ENCODE measurements at regions not wholly inside any gene's neighbourhood (a gene's known extent, or its start where the extent isn't known, plus 50 kb on each side); places are given as distances from the start of the nearest gene placed in this dataset.
"Not testable (repeated sequence)": the region's sequence is repeated elsewhere in the genome, so short reads cannot be mapped to it uniquely, and the experiment has no call there.

DNA sequence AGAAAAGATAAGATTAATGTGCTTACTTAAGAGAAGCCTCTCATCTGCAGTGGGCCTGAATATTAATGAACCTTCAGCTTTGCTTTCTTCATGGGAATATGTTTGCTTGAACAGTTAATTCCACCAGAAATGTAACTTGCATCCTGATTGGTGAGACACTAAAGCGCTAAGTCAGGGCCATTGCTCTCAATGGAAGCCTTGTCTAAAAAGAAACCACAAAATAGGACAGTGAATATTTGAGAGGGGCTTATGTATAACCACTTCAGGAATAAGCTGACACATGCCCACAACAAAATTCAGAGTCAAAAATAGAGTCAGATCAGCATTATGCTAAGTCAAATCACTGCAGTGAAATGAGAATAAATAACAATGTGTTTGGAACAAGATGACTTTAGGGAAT lies 1125.8 kb downstream of the STIM2 start:
- no peak for DNase-seq

DNA sequence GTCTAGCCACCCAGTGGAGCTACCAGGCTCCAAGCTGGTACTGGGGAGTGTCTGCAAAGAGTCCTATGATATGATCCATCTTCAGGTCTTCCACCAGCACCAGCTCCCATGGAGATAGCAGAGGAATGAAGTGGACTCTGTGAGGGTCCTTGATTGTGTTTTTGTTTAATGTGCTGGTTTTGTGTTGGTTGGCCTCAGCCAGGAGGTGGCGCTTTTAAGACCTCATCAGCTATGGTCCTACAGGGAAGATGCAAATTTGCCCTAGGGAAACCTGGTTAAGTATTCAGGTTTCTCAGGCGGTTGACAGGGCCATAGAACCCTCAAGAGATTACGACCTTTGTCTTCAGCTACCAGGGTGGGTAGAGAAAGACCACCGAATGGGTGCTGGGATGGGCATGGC lies 1141.1 kb downstream of the STIM2 start:
- DNase-seq = no peak

DNA sequence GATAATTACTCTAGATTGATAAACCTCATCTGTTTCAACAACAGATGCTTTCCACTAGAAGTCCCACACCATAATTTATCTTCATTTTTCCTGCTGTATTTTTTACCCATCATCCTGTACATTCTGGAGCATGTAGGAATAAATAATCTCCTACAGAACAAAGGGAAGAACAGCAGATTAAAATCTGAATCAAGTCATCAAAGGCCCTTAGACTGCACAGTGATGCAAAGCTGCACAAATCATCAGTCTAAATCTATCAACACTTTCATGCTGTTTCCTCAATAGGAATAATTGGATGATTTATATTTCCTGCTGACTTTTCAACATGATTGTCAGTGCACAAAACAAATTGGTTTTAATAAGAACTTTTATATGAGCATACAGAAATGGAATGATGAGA lies 1143.9 kb downstream of the STIM2 start:
- DNase-seq = no peak

DNA sequence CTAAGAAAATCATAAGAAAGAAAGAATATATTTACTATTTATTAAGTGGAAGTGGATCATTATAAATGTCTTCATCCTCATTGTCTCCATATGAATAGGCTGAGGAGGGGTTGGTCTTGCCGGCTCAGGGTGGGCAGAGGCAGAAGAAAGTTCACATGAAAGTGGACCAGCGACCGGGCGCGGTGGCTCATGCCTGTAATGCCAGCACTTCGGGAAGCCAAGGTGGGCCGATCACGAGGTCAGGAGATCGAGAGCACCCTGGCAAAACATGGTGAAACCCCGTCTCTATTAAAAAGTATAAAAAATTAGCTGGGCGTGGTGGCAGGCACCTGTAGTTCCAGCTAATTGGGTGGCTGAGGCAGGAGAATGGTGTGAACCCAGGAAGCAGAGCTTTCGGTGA lies 1145.4 kb downstream of the STIM2 start:
- DNase-seq = no peak

DNA sequence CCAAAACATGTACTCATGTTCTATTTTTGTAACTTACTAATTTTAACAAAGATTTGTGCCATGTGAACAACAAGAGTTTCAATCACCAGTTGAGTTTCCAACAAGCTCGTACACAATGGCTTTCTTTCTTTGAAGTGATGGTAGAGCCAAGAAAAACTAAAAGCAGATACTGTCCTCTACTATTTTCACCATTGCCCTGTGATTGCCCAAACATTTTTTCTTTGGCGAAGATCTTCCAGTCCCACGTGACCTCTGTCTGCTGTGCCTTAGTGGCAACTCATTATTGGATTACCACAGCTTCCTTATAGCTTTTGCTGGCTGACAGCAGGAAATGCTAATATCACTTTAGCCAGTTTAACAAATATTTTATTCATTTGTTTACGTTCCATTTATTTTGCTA lies 1147.1 kb downstream of the STIM2 start:
- DNase-seq = no peak

DNA sequence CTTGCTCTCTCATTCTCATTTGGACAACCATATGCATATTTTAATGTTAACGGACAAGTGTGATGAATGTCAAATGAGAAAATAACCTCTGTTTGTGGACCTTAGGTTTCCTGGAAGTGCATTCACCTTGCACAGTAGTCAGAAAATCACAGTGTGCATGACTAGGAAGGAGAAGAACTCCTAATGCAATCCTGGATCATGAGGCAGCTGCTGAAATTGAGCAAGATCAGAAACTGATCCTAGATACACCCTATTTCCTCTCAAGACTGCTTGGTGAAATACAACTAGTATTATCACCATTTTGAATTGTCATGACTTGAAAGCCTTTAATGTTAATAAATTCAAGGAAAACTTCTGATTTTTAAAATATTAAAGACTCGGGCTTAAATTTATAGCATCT lies 1148.9 kb downstream of the STIM2 start:
- no peak for DNase-seq

DNA sequence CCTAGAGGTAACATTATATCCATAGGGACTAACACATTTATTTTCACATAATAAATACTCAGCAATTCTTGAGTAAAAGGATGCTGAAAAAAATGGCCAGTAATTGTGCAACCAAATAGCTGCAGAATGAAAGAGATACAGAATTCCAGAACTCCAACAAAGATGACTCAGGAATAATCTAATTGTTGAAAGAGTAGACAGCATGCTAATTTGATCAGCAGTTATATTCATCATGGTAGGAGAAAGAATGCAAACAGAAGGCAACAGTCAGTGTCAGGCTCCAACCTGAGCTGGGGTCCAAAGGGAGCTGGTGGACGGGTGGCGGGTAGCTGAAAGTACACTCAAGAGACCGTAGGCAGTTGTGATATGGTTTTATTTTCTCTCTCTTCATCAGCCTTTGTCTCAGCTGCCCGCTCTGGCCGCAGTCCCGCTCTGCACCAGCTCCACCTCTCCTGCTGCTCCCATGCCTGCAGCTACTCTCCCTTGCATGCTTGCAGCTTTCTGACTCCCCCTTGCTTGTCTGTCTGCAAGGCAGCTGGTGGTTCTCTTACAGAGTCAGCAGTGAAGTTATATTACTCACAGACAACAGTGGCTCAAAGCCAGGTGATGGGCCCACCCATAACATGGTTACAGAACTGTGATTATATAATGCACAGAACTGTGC lies 1150.1 kb downstream of the STIM2 start:
- no peak for DNase-seq

DNA sequence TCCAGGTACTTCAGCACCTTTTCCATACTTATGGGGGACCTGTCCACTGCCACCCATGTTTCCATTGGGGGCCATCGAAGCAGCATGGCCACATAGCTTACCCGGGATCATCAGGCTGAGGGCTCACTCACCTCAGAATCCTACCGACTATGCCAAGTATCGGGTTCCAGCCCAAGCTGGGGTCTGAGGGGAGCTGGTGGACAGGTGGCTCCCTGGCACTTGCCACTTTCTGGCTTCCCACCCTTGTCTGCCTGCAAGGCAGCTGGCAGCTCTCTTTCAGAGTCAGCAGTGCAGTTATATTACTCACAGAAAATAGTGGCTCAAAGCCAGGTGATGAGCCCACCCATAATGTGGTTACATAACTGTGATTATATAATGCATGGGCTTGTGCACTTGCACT lies 1153.8 kb downstream of the STIM2 start:
- no peak for DNase-seq

DNA sequence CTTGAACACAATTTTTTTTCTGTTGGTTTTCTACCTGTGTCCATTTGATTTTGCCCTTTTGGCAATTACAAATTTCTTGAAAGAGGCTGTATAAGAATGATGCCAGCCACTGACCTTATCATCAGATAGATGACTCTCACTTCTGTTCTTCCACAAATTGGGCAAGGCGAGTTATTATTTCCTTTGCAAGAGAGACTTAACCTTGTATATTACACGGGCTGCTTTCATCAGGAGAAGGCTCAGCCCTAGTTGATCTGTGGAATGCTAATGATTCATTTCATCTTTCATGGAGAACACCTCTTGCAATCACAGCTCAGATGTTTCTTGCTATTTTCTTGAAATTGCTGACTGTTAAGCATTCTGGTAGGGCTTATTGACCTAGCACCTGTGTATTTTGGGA lies 1155.4 kb downstream of the STIM2 start:
- DNase-seq = no peak

DNA sequence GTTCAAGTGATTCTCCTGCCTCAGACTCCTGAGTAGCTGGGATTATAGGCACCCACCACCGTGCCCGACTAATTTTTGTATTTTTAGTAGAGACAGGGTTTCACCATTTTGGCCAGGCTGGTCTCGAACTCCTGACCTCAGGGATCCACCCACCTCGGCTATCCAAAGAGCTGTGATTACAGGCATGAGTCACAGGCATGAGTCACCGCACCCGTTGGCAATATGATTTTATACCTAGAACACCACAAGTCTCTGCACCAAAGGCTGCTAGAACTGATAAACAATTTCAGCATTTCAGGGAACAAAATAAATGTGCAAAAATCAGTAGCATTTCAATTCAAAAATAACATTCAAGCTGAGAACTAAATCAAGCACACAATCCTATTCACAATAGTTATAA lies 1177.6 kb downstream of the STIM2 start:
- not testable (repeated sequence) for DNase-seq

DNA sequence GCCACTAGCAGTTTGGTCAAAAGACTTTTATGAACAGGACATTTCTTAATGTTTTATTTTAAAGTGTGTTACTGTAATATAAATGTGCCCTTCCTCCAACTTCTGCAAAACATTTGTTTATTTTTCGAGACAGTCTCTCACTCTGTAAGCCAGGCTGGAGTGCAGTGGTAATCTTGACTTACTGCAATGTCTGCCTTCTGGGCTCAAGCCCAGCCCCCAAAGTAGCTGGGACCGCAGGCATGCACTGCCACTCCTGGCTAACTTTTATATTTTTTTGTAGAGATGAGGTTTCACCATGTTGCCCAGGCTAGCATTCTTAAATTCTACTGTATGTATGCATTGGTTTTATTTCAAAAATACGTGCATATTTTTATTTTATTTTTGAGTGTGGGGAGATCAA lies 1201.9 kb downstream of the STIM2 start:
- DNase-seq = no peak

DNA sequence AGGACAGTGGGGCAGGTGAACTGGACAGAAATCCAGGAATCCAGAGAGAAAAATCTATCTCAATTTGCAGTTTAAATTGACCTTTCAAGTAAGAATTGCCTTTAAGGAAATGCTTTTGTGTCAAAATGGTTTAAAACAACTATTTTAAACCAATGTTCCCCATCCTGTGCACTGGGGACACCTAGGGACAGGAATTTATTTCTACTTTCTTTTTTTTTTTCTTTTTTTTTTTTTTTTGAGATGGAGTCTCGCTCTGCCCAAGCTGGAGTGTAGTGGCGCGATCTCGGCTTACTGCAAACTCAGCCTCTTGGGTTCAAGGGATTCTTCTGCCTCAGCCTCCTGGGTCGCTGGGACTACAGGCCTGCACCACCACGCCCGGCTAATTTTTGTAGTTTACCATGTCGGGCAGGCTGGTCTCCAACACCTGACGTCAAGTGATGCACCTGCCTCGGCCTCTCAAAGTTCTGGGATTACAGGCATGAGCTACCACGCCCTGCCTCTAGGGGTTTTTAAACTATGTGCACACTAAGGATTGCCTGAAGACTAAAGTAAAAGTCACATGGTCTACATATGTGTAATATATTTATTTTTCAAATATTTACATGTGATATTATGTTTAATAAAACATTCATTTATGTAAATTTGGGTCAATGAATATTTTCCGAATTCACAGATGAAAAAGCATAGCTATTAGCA lies 1213.4 kb downstream of the STIM2 start:
- no peak for DNase-seq

DNA sequence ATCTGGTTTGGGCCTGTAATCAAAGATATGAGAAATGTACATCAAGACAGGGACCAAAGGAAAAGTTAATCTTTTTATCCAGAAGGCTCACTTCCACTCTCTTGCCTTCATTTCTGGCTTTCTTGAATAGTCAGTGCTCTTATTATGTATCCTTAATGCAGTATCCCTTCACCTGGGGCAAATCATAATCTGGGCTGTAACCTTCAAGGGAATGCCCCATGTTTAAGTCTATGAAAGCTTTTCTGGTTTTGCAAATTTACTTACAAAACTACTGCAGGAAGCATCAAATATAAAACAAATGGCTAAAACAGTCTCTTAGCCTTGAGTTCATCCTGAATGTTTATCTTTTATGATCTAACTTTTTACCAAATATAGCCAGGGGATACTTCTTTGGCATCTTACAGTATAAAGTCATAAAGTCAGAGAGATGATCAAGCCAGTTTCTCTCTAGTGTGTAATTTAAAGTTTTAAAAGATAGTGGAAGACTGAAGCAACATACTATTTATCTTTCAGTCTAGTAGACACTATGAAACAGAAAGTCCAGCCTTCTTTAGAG lies 1214.8 kb downstream of the STIM2 start:
- DNase-seq = no peak

DNA sequence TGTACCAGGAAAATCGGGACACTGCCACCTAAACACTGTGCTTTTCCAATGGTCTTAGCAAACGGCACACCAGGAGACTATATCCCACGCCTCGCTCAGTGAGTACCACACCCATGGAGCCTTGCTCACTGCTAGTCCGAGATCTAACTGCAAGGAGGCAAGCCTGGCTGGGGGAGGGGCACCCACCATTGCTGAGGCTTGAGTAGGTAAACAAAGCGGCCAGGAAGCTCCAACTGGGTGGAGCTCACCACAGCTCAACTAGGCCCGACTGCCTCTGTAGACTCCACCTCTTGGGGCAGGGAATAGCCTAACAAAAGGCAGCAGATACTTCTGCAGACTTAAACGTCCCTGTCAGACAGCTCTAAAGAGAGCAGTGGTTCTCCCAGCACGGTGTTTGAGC lies 1216.6 kb downstream of the STIM2 start:
- not testable (repeated sequence) for DNase-seq

DNA sequence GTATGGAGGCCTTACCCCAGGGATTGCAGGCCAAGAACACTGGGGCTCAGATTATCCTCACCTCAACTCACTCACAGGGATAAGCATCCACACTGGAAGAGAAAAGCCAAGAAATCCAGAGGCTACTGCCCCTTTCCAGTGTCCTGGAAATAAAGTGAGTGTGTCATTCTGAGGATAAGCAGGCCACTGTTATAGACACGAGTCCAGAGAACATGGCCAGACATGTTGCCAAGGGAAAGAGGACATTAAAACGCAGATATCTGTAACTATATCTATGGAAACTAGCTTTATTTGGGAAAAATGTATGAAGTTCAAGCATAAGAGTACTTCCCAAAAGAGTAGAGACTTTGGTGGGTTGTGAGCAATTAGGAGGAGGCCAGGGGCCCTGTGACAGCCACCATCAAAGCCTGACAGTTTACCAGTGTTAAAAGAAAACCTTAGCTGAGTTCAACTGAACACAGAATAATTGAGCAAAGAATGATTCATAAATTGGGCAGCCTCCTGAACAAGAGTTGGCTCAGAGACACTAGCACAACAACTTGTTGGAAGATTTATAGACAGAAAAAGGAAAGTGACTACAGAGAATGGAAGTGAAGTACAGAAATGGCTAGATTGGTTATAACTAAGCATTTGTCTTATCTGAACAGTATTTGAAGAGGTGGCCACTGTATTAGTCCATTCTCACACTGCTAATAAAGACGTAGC lies 1222.2 kb downstream of the STIM2 start:
- DNase-seq = no peak

DNA sequence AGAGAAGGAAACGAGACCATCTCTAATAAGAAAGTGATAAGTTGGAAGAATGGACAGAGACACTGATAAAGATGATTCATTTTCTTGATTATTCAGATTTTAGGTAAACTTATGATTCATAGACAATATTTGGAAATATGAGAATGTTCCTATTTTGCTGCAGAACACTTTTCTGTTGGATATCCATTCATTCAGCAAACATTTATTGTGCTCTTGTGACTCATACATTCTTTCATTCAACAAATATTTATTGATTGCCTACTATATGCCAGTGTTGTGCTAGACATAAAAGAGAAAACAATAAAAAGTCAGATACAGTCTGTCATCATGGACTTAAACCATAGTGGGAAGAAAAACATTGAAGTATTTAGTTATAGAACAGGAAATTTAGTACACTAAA lies 1232.0 kb downstream of the STIM2 start:
- no peak for DNase-seq

DNA sequence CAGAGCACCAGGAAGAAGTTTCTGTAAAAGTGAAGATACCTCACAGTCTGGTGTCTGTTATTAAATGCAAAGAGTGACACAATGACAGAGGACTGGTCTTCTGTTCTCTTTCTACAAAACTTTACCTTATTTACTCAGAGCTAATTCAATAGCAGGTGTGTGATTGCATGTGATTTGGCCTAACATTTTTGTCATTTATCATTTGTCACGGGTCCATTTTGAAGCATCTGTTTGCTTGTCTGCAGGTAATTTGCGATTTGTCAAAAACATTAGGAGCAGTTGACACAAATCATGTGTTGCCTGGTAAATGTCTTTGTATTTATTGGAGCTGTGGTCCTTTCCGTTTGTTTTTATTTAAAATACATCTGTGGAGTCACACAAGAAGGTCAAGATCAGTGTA lies 1232.4 kb downstream of the STIM2 start:
- DNase-seq = no peak

DNA sequence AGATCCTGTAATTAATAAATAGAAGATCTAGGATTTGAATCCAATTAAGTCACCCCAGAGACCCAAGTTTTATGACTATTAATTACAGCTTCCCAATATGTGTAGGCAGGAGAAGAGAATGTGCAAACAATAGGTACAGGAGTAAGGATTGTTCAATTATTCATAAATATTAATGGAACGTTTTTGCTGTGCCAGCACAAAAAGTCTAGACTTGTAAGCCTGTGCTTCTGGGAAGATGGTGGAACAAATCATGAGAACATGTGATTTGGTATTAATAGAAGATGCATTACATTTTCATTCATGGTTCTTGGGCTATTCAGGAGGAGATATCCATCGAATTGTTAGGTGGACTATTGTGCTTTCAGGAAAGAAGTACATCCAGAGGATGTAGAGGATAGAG lies 1240.9 kb downstream of the STIM2 start:
- no peak for DNase-seq

DNA sequence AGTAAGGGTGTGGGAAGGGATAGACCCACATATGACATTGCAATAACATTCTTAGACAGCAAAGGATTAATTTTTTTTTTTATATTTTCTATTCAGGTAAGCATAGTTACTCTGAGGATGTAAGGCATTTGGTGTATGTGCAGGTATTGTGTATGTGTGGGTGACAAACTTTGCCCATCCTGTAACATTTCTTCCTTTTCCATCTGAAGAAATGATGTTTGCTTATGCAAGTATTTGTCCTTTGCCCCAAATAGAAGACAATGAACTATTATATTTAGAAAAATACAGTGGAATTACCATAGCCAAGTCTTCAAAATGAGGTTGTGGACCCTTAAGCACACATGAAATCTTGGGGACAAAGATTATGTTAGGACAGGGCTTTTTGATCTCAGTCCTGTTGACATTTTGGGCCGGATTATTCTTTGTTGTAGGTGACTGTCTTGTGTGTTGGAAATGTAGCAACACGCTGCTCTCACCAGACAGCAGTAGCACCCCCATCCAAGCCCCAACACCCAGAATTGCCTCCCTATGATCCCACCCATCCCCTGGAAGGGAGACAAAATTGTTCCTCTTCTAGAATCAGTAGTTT lies 1244.7 kb downstream of the STIM2 start:
- DNase-seq = no peak

DNA sequence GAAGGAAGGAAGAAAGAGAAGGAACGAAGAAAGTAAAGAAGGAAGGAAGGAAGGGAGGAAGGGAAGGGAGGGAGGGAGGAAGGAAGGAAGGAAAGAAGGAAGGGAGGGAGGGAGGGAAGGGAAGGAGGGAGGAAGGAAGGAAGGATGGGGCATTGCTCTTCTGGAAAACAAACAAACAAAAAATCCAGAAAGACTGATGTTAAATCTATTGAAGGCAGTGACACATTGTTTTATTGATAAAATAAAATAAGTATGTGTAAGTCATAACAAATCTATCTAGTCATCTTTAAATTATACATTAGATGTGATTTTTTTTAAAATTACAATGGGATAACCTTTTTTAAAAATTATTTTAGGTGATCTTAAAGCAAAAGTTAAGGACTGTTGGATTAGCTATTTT lies 1245.5 kb downstream of the STIM2 start:
- DNase-seq = no peak

DNA sequence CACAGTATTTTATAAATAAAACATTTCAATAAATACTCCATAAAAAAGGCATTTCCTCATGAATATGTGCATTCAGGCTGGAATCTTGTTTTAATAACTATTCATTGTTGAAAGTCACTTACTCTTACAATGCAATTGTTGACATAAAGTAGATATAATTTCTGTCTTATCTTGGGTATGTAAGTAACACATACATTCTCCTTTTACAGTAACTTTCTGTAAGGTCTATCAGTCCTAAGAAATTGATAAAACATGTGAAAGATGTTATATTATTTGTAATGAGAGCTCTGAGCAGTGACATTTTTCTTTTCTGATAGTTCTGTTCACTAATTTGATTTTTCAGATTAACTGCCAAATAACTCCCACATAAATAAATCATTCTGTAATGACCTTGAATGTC lies 1249.2 kb downstream of the STIM2 start:
- no peak for DNase-seq

DNA sequence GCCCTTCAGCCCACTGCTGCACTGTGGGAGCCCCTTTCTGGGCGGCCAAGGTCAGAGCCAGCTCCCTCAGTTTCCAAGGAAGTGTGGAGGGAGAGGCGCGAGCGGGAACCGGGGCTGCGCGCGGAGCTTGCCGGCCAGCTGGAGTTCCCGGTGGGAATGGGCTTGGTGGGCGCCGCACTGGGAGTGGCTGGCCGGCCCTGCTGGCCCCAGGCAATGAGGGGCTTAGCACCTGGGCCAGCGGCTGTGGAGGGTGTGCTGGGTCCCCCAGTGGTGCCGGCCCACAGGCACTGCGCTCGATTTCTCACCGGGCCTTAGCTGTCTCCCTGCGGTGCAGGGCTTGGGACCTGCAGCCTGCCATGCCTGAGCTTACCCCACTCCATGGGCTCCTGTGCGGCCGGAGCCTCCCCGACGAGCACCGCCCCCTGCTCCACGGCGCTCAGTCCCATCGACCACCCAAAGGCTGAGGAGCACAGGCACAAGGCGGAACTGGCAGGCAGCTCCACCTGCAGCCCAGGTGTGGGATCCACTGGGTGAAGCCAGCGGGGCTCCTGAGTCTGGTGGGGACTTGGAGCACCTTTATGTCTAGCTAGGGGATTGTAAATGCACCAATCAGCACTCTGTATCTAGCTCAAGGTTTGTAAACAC lies 1252.2 kb downstream of the STIM2 start:
- not testable (repeated sequence) for DNase-seq

DNA sequence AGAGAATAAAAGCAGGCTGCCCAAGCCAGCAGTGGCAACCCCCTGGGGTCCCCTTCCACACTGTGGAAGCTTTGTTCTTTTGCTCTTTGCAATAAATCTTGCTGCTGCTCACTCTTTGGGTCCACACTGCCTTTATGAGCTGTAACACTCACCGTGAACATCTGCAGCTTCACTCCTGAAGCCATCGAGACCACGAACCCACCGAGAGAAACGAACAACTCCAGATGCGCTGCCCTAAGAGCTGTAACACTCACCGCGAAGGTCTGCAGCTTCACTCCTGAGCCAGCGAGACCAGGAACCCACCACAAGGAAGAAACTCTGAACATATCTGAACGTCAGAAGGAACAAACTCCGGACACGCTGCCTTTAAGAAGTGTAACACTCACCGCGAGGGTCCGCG lies 1252.9 kb downstream of the STIM2 start:
- not testable (repeated sequence) for DNase-seq
